RWPE2 (cell line): ENCODE measurements at regions not wholly inside any gene's neighbourhood (a gene's known extent, or its start where the extent isn't known, plus 50 kb on each side); places are given as distances from the start of the nearest gene placed in this dataset.

Experiments
- ATAC-seq: fragments of 200-7000 bp; cut with Tn5 transposase; 3 replicates; pipeline ENCODE4 v1.9.1; 2021; ENCODE audit warnings: low read depth
- DNase-seq: peaks from one replicate; pipeline ENCODE4 v3.0.0-alpha.2; 2020; ENCODE audit warnings: low spot score
- H3K27ac ChIP-seq: fragments of 450-650 bp; 2 replicates; pipeline ENCODE4 v1.5.1; 2017; ENCODE audit warnings: mild to moderate bottlenecking; ENCODE audit not compliant: poor library complexity, severe bottlenecking
- H3K27me3 ChIP-seq: fragments of 250-450 bp; sonication (Bioruptor Pico); 2 replicates; pipeline ENCODE4 v1.5.1; 2021; ENCODE audit warnings: mild to moderate bottlenecking, moderate library complexity; ENCODE audit not compliant: insufficient read depth, poor library complexity, severe bottlenecking
- H3K36me3 ChIP-seq: fragments of 250-450 bp; sonication (Bioruptor Pico); 2 replicates; pipeline ENCODE4 v1.5.1; 2020; ENCODE audit warnings: low read depth, mild to moderate bottlenecking, moderate library complexity
- H3K4me1 ChIP-seq: fragments of 250-450 bp; sonication (Bioruptor Pico); 2 replicates; pipeline ENCODE4 v1.5.1; 2021; ENCODE audit warnings: mild to moderate bottlenecking, moderate library complexity; ENCODE audit not compliant: insufficient read depth, poor library complexity, severe bottlenecking
- H3K4me3 ChIP-seq: fragments of 250-450 bp; sonication (Bioruptor Pico); 2 replicates; pipeline ENCODE4 v1.5.1; 2021; ENCODE audit warnings: mild to moderate bottlenecking, moderate library complexity; ENCODE audit not compliant: severe bottlenecking
- H3K9me3 ChIP-seq: fragments of 250-450 bp; sonication (Bioruptor Pico); 2 replicates; pipeline ENCODE4 v1.5.1; 2021; ENCODE audit warnings: mild to moderate bottlenecking, moderate library complexity; ENCODE audit not compliant: severe bottlenecking
- CTCF ChIP-seq: fragments of 450-650 bp; IDR thresholded peaks from one replicate; pipeline ENCODE4 v1.5.1; 2017; ENCODE audit warnings: mild to moderate bottlenecking, moderate library complexity; ENCODE audit not compliant: poor library complexity, severe bottlenecking

- ATAC-seq, result no peak
- no peak for TF ChIP-seq CTCF
- H3K4me1 ChIP-seq, result peaks cover 23% of the 10 kb centered on the region
- H3K4me3 ChIP-seq, result no peak overlapping the region
- DNase-seq, result no peak
- no peaks in the 10 kb centered on the region for H3K9me3 ChIP-seq
- H3K27me3 ChIP-seq, result no peaks in the 10 kb centered on the region
- no peak overlapping the region for H3K27ac ChIP-seq
- no peaks in the 10 kb centered on the region for H3K36me3 ChIP-seq
Observed at GRCh38 chr1:19014765-19015164, 58.3 kb upstream of the IFFO2 start.

- H3K36me3 ChIP-seq, result no peaks in the 10 kb centered on the region
- no peak for ATAC-seq
- H3K27ac ChIP-seq, result no peak overlapping the region
- DNase-seq, result no peak
- H3K4me1 ChIP-seq, result peaks cover 23% of the 10 kb centered on the region
- H3K4me3 ChIP-seq, result no peak overlapping the region
- no peak for TF ChIP-seq CTCF
- no peaks in the 10 kb centered on the region for H3K27me3 ChIP-seq
- no peaks in the 10 kb centered on the region for H3K9me3 ChIP-seq
Observed at GRCh38 chr1:19013826-19014548, 57.5 kb upstream of the IFFO2 start.

- H3K27ac ChIP-seq, result peak overlapping the region; percentile 95
- no peak for TF ChIP-seq CTCF
- H3K27me3 ChIP-seq, result no peaks in the 10 kb centered on the region
Observed at GRCh38 chr1:19011845-19012231, 55.4 kb upstream of the IFFO2 start.

GRCh38 chr1:19010995-19011844, 54.7 kb upstream of the IFFO2 start:
- no peak overlapping the region for H3K4me3 ChIP-seq
- H3K4me1 ChIP-seq, result peaks cover 23% of the 10 kb centered on the region
- DNase-seq (peak; percentile 90), ATAC-seq (peak; percentile 91)
- H3K9me3 ChIP-seq, result no peaks in the 10 kb centered on the region
- peak overlapping the region; percentile 95 for H3K27ac ChIP-seq
- H3K27me3 ChIP-seq, result no peaks in the 10 kb centered on the region
- H3K36me3 ChIP-seq, result no peaks in the 10 kb centered on the region
- no peak for TF ChIP-seq CTCF

More at GRCh38 chr1:19011845-19012231, 55.4 kb upstream of the IFFO2 start:
- H3K36me3 ChIP-seq, result no peaks in the 10 kb centered on the region
- no peak overlapping the region for H3K4me3 ChIP-seq
- H3K9me3 ChIP-seq, result no peaks in the 10 kb centered on the region
- ATAC-seq, result no peak
- H3K4me1 ChIP-seq, result peaks cover 23% of the 10 kb centered on the region
- DNase-seq, result no peak

GRCh38 chr1:19010503-19010902, 54.0 kb upstream of the IFFO2 start:
- Histone ChIP-seq H3K36me3 (no peaks in the 10 kb centered on the region), H3K9me3 (no peaks in the 10 kb centered on the region), H3K27ac (peak overlapping the region; percentile 95), H3K4me1 (peaks cover 23% of the 10 kb centered on the region), H3K27me3 (no peaks in the 10 kb centered on the region), H3K4me3 (no peak overlapping the region)
- ATAC-seq, result peak; percentile 5
- DNase-seq, result no peak
- no peak for TF ChIP-seq CTCF
